ENCODE measurements at regions not wholly inside any gene's neighbourhood (a gene's known extent, or its start where the extent isn't known, plus 50 kb on each side); places are given as distances from the start of the nearest gene placed in this dataset.

GRCh38 chr2:193349642-193350041 is 1154.9 kb upstream of the TMEFF2 start:
- no peak for DNase-seq

- DNase-seq: no peak
Measured at GRCh38 chr2:193348055-193348454, 1153.3 kb upstream of the TMEFF2 start.

GRCh38 chr2:193336781-193337180 is 1142.0 kb upstream of the TMEFF2 start:
- DNase-seq: no peak

- no peak for DNase-seq
Measured at GRCh38 chr2:193334401-193334800, 1139.7 kb upstream of the TMEFF2 start.

GRCh38 chr2:193333539-193333938 is 1138.8 kb upstream of the TMEFF2 start:
- DNase-seq: no peak

GRCh38 chr2:193332941-193333340 is 1138.2 kb upstream of the TMEFF2 start:
- no peak for DNase-seq

GRCh38 chr2:193331676-193332075 is 1136.9 kb upstream of the TMEFF2 start:
- no peak for DNase-seq

- DNase-seq: no peak
Measured at GRCh38 chr2:193326296-193326695, 1131.6 kb upstream of the TMEFF2 start.

- no peak for DNase-seq
Measured at GRCh38 chr2:193315428-193316091, 1120.8 kb upstream of the TMEFF2 start.

- DNase-seq: no peak
Measured at GRCh38 chr2:193303464-193303863, 1108.7 kb upstream of the TMEFF2 start.

- no peak for DNase-seq
Measured at GRCh38 chr2:193294371-193294770, 1099.6 kb upstream of the TMEFF2 start.

- no peak for DNase-seq
Measured at GRCh38 chr2:193279361-193279760, 1084.6 kb upstream of the TMEFF2 start.

GRCh38 chr2:193276988-193277387 is 1082.3 kb upstream of the TMEFF2 start:
- no peak for DNase-seq

- DNase-seq: no peak
Measured at GRCh38 chr2:193276560-193276959, 1081.8 kb upstream of the TMEFF2 start.

GRCh38 chr2:193276069-193276468 is 1081.3 kb upstream of the TMEFF2 start:
- no peak for DNase-seq

GRCh38 chr2:193272011-193272410 is 1077.3 kb upstream of the TMEFF2 start:
- no peak for DNase-seq

- no peak for DNase-seq
Measured at GRCh38 chr2:193270816-193271215, 1076.1 kb upstream of the TMEFF2 start.

GRCh38 chr2:193267496-193268002 is 1072.8 kb upstream of the TMEFF2 start:
- DNase-seq: no peak

- DNase-seq: no peak
Measured at GRCh38 chr2:193253014-193253530, 1058.3 kb upstream of the TMEFF2 start.

GRCh38 chr2:193251909-193252308 is 1057.2 kb upstream of the TMEFF2 start:
- no peak for DNase-seq

- no peak for DNase-seq
Measured at GRCh38 chr2:193250389-193250788, 1055.7 kb upstream of the TMEFF2 start.

- DNase-seq: no peak
Measured at GRCh38 chr2:193240752-193241151, 1046.0 kb upstream of the TMEFF2 start.

- no peak for DNase-seq
Measured at GRCh38 chr2:193231634-193232033, 1036.9 kb upstream of the TMEFF2 start.

GRCh38 chr2:193228276-193228675 is 1033.5 kb upstream of the TMEFF2 start:
- DNase-seq: no peak

- DNase-seq: no peak
Measured at GRCh38 chr2:193222454-193222853, 1027.7 kb upstream of the TMEFF2 start.

Data from activated CD4-positive, alpha-beta T cell treated with anti-CD3 and anti-CD28 coated beads, Interleukin-10, Interleukin-2, amounts not matched to agents 100 ng/mL and 50 ng/mL, durations not matched to agents 16 hours and 8 hours (primary cell).